GM23248 (cell line): ENCODE measurements at regions not wholly inside any gene's neighbourhood (a gene's known extent, or its start where the extent isn't known, plus 50 kb on each side); places are given as distances from the start of the nearest gene placed in this dataset.

Experiments used
- DNase-seq: peaks from one replicate; pipeline ENCODE4 v3.0.0-alpha.2; 2015
- H2AFZ ChIP-seq: fragments of 200-600 bp; sonication (generic); 2 replicates; pipeline ENCODE4 v1.6.1; 2016; ENCODE audit warnings: antibody characterized with exemption
- H3F3A ChIP-seq: fragments of 200-600 bp; sonication (generic); 2 replicates; pipeline ENCODE4 v1.6.1; 2016; ENCODE audit warnings: mild to moderate bottlenecking, antibody characterized with exemption, mixed run types; ENCODE audit not compliant: insufficient read depth
- H3K27ac ChIP-seq: fragments of 200-600 bp; sonication (generic); 2 replicates; pipeline ENCODE4 v1.5.1; 2016; ENCODE audit warnings: mild to moderate bottlenecking
- H3K27me3 ChIP-seq: fragments of 200-600 bp; sonication (generic); replicated peaks from 2 replicates; pipeline ENCODE4 v1.6.1; 2016; ENCODE audit warnings: mild to moderate bottlenecking; ENCODE audit not compliant: insufficient read depth
- H3K36me3 ChIP-seq: fragments of 200-600 bp; sonication (generic); 2 replicates; pipeline ENCODE4 v1.6.1; 2016; ENCODE audit warnings: low read depth, mild to moderate bottlenecking
- H3K4me1 ChIP-seq: fragments of 200-600 bp; sonication (generic); 2 replicates; pipeline ENCODE4 v1.6.1; 2016; ENCODE audit warnings: mild to moderate bottlenecking; ENCODE audit not compliant: insufficient read depth
- H3K4me2 ChIP-seq: fragments of 200-600 bp; sonication (generic); one replicate; pipeline ENCODE4 v1.6.1; 2016; ENCODE audit warnings: mild to moderate bottlenecking; ENCODE audit not compliant: unreplicated experiment
- H3K4me3 ChIP-seq: fragments of 200-600 bp; sonication (generic); 2 replicates; pipeline ENCODE4 v1.5.1; 2016; ENCODE audit warnings: mild to moderate bottlenecking
- H3K79me2 ChIP-seq: fragments of 200-600 bp; sonication (generic); 2 replicates; pipeline ENCODE4 v1.6.1; 2016; ENCODE audit warnings: mild to moderate bottlenecking; ENCODE audit not compliant: insufficient read depth
- H3K9ac ChIP-seq: fragments of 200-600 bp; sonication (generic); 2 replicates; pipeline ENCODE4 v1.6.1; 2016; ENCODE audit warnings: mild to moderate bottlenecking
- H3K9me2 ChIP-seq: fragments of 200-600 bp; sonication (generic); 2 replicates; pipeline ENCODE4 v1.6.1; 2016; ENCODE audit warnings: mixed run types, mild to moderate bottlenecking, moderate library complexity; ENCODE audit not compliant: insufficient read depth
- H3K9me3 ChIP-seq: fragments of 200-600 bp; sonication (generic); one replicate; pipeline ENCODE4 v1.6.1; 2017; ENCODE audit warnings: low read depth
- H4K20me1 ChIP-seq: fragments of 200-600 bp; sonication (generic); 2 replicates; pipeline ENCODE4 v1.6.0; 2016; ENCODE audit not compliant: insufficient read depth
- EZH2 ChIP-seq: fragments of 200-600 bp; sonication (generic); IDR thresholded peaks from 2 replicates; pipeline ENCODE4 v1.6.1; 2018; ENCODE audit warnings: antibody characterized with exemption, mild to moderate bottlenecking; ENCODE audit not compliant: insufficient read depth, poor library complexity, severe bottlenecking
- EZH2phosphoT487 ChIP-seq: fragments of 200-600 bp; sonication (generic); IDR thresholded peaks from 2 replicates; pipeline ENCODE4 v1.6.1; 2018; ENCODE audit warnings: antibody characterized with exemption, moderate library complexity, mild to moderate bottlenecking, low read depth; ENCODE audit not compliant: insufficient read depth
- WGBS, 2 experiments: methylation state at CpG; one replicate each; pipeline ENCODE4 v1.1.6; 2015 to 2017; ENCODE audit warnings: low lambda C conversion rate in 2 of 2, low coverage in 1 of 2; ENCODE audit errors: missing lambda C conversion rate in 2 of 2; 5-methylcytosine and 5-hydroxymethylcytosine counted together
- in situ Hi-C: fragments of 300-500 bp; cut with MboI; formaldehyde crosslinking; loops from 2 replicates; pipeline ENCODE4 v1.15.0; 2020

- Histone ChIP-seq H3K79me2 (no peaks in the 10 kb centered on the region), H3K9me3 (no peaks in the 10 kb centered on the region), H3K36me3 (no peaks in the 10 kb centered on the region), H3K4me2 (peak overlapping the region; percentile 6), H3K9ac (no peak overlapping the region), H3K9me2 (no peaks in the 10 kb centered on the region), H3K27me3 (no peaks in the 10 kb centered on the region), H4K20me1 (no peaks in the 10 kb centered on the region), H3K27ac (no peak overlapping the region), H3K4me1 (peaks cover 10% of the 10 kb centered on the region), H3F3A (no peaks in the 10 kb centered on the region), H2AFZ (no peak overlapping the region), H3K4me3 (no peak overlapping the region)
- TF ChIP-seq EZH2 = no peak
- TF ChIP-seq EZH2phosphoT487 = no peak
- no peak for DNase-seq
- WGBS, 2 experiments = 79 to 86% methylated on average over 7 of the region's 7 CpGs
- in situ Hi-C loops = no loop called here
Measured at GRCh38 chr9:90967145-90967538, 165.5 kb downstream of the SYK start.

DNA sequence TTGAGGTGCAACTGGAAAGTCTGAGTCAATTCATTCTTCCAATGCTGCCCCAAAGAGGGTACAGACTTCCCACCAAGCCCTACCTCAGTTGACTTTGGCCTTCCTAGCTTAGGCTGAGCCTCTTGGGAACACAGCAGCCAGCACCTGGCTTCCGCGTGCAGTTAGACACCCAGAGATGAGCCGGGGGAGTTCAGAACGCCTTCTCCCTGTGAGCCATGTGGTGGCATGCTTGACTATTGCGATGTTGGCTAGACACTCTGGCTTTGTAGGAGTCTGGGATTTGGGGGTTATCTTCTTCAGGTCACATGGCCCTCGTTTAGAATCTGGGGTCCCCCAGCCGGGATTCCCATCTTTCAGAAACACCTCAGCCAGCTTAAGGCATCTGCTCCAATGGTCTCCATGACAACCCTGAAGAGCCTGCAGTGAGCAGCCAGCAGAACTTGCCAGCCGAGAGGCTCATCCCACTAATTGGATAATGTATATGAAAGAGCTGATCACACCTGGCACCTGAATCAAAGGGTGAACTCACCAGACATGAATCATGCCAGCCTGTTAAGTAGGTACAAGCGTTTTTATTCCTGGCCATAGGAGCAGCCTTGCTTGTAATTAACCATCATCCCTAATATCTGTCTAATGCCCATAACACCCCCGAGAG lies 167.5 kb downstream of the SYK start:
- no peaks in the 10 kb centered on the region for H4K20me1 ChIP-seq
- H3K9me3 ChIP-seq = no peaks in the 10 kb centered on the region
- WGBS, 2 experiments = 76% methylated on average over 10 of the region's 10 CpGs
- no peak for DNase-seq
- H3K27ac ChIP-seq = no peak overlapping the region
- no peaks in the 10 kb centered on the region for H3K9me2 ChIP-seq
- no peaks in the 10 kb centered on the region for H3K79me2 ChIP-seq
- H3K27me3 ChIP-seq = no peaks in the 10 kb centered on the region
- H3F3A ChIP-seq = no peaks in the 10 kb centered on the region
- no peak overlapping the region for H2AFZ ChIP-seq
- TF ChIP-seq EZH2 = no peak
- no peak for TF ChIP-seq EZH2phosphoT487
- H3K36me3 ChIP-seq = no peaks in the 10 kb centered on the region
- H3K4me1 ChIP-seq = peaks cover 10% of the 10 kb centered on the region
- in situ Hi-C loops = no loop called here
- H3K4me3 ChIP-seq = no peak overlapping the region
- no peak overlapping the region for H3K9ac ChIP-seq
- no peak overlapping the region for H3K4me2 ChIP-seq

DNA sequence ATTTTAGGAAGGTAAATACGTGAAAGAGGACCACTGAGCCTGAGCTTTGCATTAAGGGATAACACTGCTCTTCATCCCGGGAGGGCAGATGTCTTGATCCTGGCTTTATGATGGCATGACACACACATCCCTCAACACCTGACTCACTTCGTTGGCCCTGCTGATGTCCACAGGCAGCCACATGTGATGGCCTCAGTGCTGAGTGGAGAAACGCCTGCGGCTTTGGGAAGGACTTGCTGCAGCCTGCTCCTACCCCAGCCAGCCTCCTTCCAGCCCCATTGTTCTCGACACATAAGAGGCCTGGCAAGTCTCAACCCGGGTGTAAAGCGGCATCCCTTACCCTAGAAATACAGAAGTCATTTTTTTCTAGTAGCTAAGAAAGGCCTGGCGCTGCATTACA lies 169.0 kb downstream of the SYK start:
- no peak overlapping the region for H3K4me2 ChIP-seq
- no peak overlapping the region for H3K9ac ChIP-seq
- WGBS, 2 experiments = 84 to 85% methylated on average over 9 of the region's 9 CpGs
- no peaks in the 10 kb centered on the region for H3K9me2 ChIP-seq
- no peaks in the 10 kb centered on the region for H3K27me3 ChIP-seq
- H3F3A ChIP-seq = no peaks in the 10 kb centered on the region
- H2AFZ ChIP-seq = no peak overlapping the region
- H3K4me1 ChIP-seq = peaks cover 10% of the 10 kb centered on the region
- H3K79me2 ChIP-seq = no peaks in the 10 kb centered on the region
- H3K36me3 ChIP-seq = no peaks in the 10 kb centered on the region
- no peak overlapping the region for H3K27ac ChIP-seq
- H3K4me3 ChIP-seq = no peak overlapping the region
- H3K9me3 ChIP-seq = no peaks in the 10 kb centered on the region
- no peak for TF ChIP-seq EZH2phosphoT487
- TF ChIP-seq EZH2 = no peak
- H4K20me1 ChIP-seq = no peaks in the 10 kb centered on the region
- in situ Hi-C loops = no loop called here
- DNase-seq = peak; percentile 31

GRCh38 chr9:90972057-90972456 lies 170.4 kb downstream of the SYK start:
- Histone ChIP-seq H3K4me2 (no peak overlapping the region), H3K4me3 (no peak overlapping the region), H3K79me2 (no peaks in the 10 kb centered on the region), H3K27ac (no peak overlapping the region), H3F3A (no peaks in the 10 kb centered on the region), H3K9me2 (no peaks in the 10 kb centered on the region), H2AFZ (no peak overlapping the region), H3K9me3 (no peaks in the 10 kb centered on the region), H3K36me3 (no peaks in the 10 kb centered on the region), H3K9ac (no peak overlapping the region), H3K4me1 (peaks cover under 1% of the 10 kb centered on the region; the same call in 1 of the 2 replicates), H4K20me1 (no peaks in the 10 kb centered on the region), H3K27me3 (no peaks in the 10 kb centered on the region)
- no peak for TF ChIP-seq EZH2phosphoT487
- 92 to 95% methylated on average over 5 to 6 of the region's 6 CpGs for WGBS, 2 experiments
- in situ Hi-C loops = no loop called here
- DNase-seq = no peak

DNA sequence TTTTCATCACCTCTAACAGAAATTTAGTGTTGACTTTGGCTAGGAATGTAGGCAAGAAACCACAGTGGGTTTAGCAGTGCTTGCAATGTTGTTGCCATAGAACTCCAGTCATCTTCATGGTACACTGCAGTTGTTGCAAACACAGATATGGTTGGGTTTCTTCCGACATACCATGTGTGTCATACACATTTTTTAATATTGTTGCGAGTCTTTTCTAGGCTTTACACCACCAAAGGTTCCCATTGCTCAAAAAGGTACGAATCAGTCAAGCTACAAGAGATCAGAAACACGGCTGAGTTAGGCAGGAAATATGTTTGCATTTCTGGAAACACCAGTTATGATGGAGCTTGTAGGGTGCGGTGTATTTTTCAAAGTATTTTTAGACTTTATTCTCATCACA lies 172.4 kb downstream of the SYK start:
- Histone ChIP-seq H3K27ac (no peak overlapping the region), H3K4me2 (no peak overlapping the region), H3K4me1 (no peaks in the 10 kb centered on the region), H3K9me3 (no peaks in the 10 kb centered on the region), H3K36me3 (no peaks in the 10 kb centered on the region), H3K79me2 (no peaks in the 10 kb centered on the region), H3K4me3 (no peak overlapping the region), H3F3A (no peaks in the 10 kb centered on the region), H3K27me3 (no peaks in the 10 kb centered on the region), H3K9ac (no peak overlapping the region), H3K9me2 (no peaks in the 10 kb centered on the region), H4K20me1 (no peaks in the 10 kb centered on the region), H2AFZ (no peak overlapping the region)
- in situ Hi-C loops = no loop called here
- WGBS, 2 experiments = 86 to 87% methylated on average over 5 of the region's 5 CpGs
- TF ChIP-seq EZH2phosphoT487 = no peak
- TF ChIP-seq EZH2 = no peak
- no peak for DNase-seq
